ENCODE measurements at regions not wholly inside any gene's neighbourhood (a gene's known extent, or its start where the extent isn't known, plus 50 kb on each side); places are given as distances from the start of the nearest gene placed in this dataset.
"Not testable (repeated sequence)": the region's sequence is repeated elsewhere in the genome, so short reads cannot be mapped to it uniquely, and the experiment has no call there.

- Mint-ChIP-seq H3K27ac (ENCODE audit: unreplicated experiment) (peak overlapping the region; percentile 84), H3K4me3 (no peak overlapping the region), H3K9me3 (no peaks in the 10 kb centered on the region), H3K27me3 (ENCODE audit: low read depth) (peaks cover 4% of the 10 kb centered on the region), H3K36me3 (ENCODE audit: low read depth) (no peaks in the 10 kb centered on the region), H3K4me1 (peaks cover 9% of the 10 kb centered on the region)
- DNase-seq (ENCODE audit: low read depth, low spot score) = no peak
- TF ChIP-seq CTCF (conservative IDR thresholded peaks at IDR 0.05) = no peak
These were observed 122.6 kb downstream of the IGLL1 start for GRCh38 chr22:23457380-23457985.

DNA sequence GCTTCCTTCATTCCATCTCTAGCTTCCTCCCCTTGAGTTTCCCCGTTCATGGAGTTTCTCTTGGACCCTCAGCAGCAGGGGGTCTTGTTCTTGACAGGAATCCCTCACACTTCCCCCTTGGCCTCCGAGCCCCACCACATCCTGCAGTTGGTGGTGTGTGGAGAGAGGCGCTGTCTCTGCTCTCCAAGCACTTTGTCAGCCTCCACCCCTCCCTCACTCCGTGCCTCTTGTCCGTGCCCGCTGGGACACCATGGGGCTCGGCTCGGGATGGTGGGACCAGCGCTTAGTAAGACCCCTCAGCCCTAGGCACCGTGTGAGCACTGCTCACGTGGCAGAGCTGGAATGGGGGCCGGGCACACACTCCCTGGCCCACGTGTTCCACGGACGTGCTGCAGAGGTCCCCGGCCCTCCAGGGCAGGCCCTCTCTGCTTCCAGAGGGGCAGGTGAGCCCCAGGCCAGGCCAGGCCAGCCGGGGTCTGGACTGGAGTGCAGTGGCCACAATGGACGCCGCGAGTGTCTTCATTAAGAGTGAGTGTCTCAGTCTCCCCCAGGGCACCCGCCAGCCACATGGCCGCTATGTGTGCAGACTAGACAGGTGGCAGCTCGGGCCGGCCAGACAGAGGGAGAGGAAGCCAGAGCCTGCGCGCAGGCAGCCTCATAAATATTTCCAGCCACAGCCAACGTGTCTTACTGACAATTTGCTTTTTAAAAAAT is 123.3 kb downstream of the IGLL1 start:
- H3K36me3 Mint-ChIP-seq (ENCODE audit: low read depth); DNase-seq (ENCODE audit: low read depth, low spot score); H3K27me3 Mint-ChIP-seq (ENCODE audit: low read depth): not testable (repeated sequence)

DNA sequence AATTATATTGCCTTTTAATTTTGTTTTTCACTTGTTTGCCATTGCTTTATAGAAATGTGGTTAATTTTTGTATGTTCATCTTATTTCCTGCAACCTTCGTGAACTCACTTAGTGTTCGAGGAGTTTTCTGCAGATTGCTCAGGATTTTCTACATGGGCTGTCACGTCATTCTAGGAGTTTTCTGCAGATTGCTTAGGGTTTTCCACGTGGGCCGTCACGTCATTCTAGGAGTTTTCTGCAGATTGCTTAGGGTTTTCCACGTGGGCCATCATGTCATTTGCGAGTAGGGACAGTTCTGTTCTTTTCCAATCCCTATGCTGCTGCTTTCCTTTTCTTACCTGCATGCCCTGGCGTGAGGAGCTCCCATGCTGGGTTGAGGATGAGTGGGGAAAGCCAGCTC is 125.7 kb downstream of the IGLL1 start:
- not testable (repeated sequence) for H3K27me3 Mint-ChIP-seq (ENCODE audit: low read depth); H3K4me3 Mint-ChIP-seq; H3K4me1 Mint-ChIP-seq; H3K36me3 Mint-ChIP-seq (ENCODE audit: low read depth); H3K27ac Mint-ChIP-seq (ENCODE audit: unreplicated experiment); DNase-seq (ENCODE audit: low read depth, low spot score); H3K9me3 Mint-ChIP-seq

More for the DNA sequence above, 123.3 kb downstream of the IGLL1 start:
- not testable (repeated sequence) for H3K9me3 Mint-ChIP-seq, H3K4me3 Mint-ChIP-seq, H3K4me1 Mint-ChIP-seq
- H3K27ac Mint-ChIP-seq (ENCODE audit: unreplicated experiment) = peak overlapping the region; percentile 84

- Mint-ChIP-seq H3K4me1 (peaks cover 9% of the 10 kb centered on the region), H3K36me3 (ENCODE audit: low read depth) (no peaks in the 10 kb centered on the region), H3K4me3 (no peak overlapping the region), H3K27me3 (ENCODE audit: low read depth) (peaks cover 4% of the 10 kb centered on the region), H3K9me3 (no peaks in the 10 kb centered on the region), H3K27ac (ENCODE audit: unreplicated experiment) (peak overlapping the region; percentile 40)
- no peak for TF ChIP-seq CTCF (conservative IDR thresholded peaks at IDR 0.05)
- DNase-seq (ENCODE audit: low read depth, low spot score) = no peak
These were observed 126.8 kb downstream of the IGLL1 start for GRCh38 chr22:23453277-23453676.

- Mint-ChIP-seq H3K36me3 (ENCODE audit: low read depth) (no peaks in the 10 kb centered on the region), H3K27ac (ENCODE audit: unreplicated experiment) (no peak overlapping the region), H3K4me1 (peaks cover 4% of the 10 kb centered on the region), H3K4me3 (no peak overlapping the region), H3K27me3 (ENCODE audit: low read depth) (peaks cover 4% of the 10 kb centered on the region), H3K9me3 (no peaks in the 10 kb centered on the region)
- no peak for DNase-seq (ENCODE audit: low read depth, low spot score)
- no peak for TF ChIP-seq CTCF (conservative IDR thresholded peaks at IDR 0.05)
These were observed 127.7 kb downstream of the IGLL1 start for GRCh38 chr22:23452231-23453010.

DNA sequence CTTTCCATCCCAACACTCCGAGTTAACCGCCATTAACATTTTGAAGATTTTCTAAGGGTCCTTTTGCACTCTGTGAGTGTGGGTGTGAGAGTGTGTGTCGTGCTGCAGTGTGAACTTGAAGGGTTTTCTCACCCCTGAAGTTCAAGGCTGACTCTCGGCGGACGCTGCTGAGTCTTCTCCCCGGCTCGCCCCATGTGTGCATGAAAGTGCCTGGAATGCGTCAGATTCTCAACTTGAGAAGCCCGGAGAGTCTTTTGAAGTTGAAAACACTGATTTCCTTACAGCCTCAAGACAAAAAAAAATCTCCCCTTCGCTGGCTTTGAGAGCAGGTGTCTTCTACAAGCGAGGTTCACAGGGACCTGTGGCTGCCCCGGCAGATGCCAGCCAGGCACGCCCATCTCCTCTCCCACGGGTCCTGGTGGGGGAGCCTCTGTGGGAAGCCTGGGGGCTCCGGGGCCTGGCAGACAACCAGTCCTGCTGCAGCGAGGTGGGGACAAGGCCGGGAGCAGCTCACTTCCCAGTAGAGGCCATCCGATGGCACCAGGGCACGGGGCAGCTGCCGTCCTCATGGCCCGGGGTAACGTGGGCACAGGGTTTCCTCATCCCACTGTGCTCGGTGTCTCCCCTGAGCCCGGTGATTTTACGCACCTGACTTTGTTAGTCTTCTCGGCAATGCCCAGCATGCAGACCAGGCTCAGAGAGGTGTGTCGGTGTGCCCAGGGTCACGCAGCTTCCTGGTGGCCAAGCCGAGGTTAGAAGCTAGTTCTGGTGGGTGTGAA is 128.4 kb downstream of the IGLL1 start:
- not testable (repeated sequence) for DNase-seq (ENCODE audit: low read depth, low spot score); H3K9me3 Mint-ChIP-seq; H3K4me1 Mint-ChIP-seq; H3K27ac Mint-ChIP-seq (ENCODE audit: unreplicated experiment); H3K36me3 Mint-ChIP-seq (ENCODE audit: low read depth); H3K4me3 Mint-ChIP-seq; H3K27me3 Mint-ChIP-seq (ENCODE audit: low read depth)

DNA sequence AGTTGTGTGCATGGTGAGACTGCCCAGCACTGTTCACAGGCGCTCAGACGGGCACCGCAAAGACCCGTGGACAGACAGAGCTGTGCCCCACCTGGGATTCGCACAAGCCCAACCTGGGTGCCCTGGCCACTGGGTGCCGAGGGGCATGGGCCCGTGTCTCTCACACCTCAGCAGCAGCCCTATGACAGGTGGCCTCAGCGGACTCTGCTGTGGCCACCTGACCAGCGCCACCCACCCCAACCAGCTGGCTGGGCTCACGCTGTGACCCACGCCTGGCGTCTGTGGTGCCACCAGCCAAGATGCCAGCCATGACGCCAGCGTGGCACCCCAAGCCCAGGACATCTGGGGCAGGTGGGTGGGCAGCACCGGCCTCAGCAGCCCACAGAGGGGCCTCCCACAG is 129.3 kb downstream of the IGLL1 start:
- not testable (repeated sequence) for H3K27ac Mint-ChIP-seq (ENCODE audit: unreplicated experiment); H3K4me3 Mint-ChIP-seq; H3K36me3 Mint-ChIP-seq (ENCODE audit: low read depth); H3K4me1 Mint-ChIP-seq; H3K27me3 Mint-ChIP-seq (ENCODE audit: low read depth); DNase-seq (ENCODE audit: low read depth, low spot score); H3K9me3 Mint-ChIP-seq

All from neural crest cell (in vitro differentiated cells).